Kidney (tissue), 13 donors: ENCODE measurements at regions not wholly inside any gene's neighbourhood (a gene's known extent, or its start where the extent isn't known, plus 50 kb on each side); places are given as distances from the start of the nearest gene placed in this dataset.

ENCODE experiments used
- DNase-seq, 5 donors: peaks; one replicate each; pipeline ENCODE4 v3.0.0-alpha.2; 2013 to 2020
- FAIRE-seq: peaks from 2 replicates; lab custom pipeline; 2012; peaks lifted over from hg19 to GRCh38; lab: Jason Lieb, UNC
- H3K27ac ChIP-seq, 2 donors: one replicate each; pipeline ENCODE4 v1.7.0; 2013; ENCODE audit warnings: low read depth in 2 of 2, low read length in 2 of 2, inconsistent platforms in 1 of 2
- H3K27me3 ChIP-seq: one replicate; pipeline ENCODE4 v1.7.1; 2013; ENCODE audit warnings: low read length, inconsistent platforms; ENCODE audit not compliant: control insufficient read depth, insufficient read depth
- H3K36me3 ChIP-seq, 3 donors: one replicate each; pipeline versions ENCODE4 v1.7.0 to v1.7.1; 2013; ENCODE audit warnings: low read length in 3 of 3, control low read depth in 1 of 3, inconsistent platforms in 1 of 3; ENCODE audit not compliant: insufficient read depth in 3 of 3, control insufficient read depth in 2 of 3
- H3K4me1 ChIP-seq, 3 donors: one replicate each; pipeline versions ENCODE4 v1.7.0 to v1.7.1; 2013; ENCODE audit warnings: low read length in 3 of 3, inconsistent platforms in 1 of 3, low read depth in 1 of 3; ENCODE audit not compliant: control insufficient read depth in 2 of 3, insufficient read depth in 2 of 3
- H3K4me3 ChIP-seq, 3 donors: one replicate each; pipeline versions ENCODE4 v1.7.0 to v1.8.1; 2013; ENCODE audit warnings: low read length in 3 of 3, control low read depth in 1 of 3, inconsistent platforms in 1 of 3
- H3K9ac ChIP-seq, 3 donors: one replicate each; pipeline versions ENCODE4 v1.7.0 to v1.7.1; 2013; ENCODE audit warnings: low read length in 3 of 3, control low read depth in 1 of 3, inconsistent platforms in 1 of 3
- H3K9me3 ChIP-seq, 3 donors: one replicate each; pipeline versions ENCODE4 v1.7.0 to v1.7.1; 2013; ENCODE audit warnings: low read length in 3 of 3, control low read depth in 1 of 3, inconsistent platforms in 1 of 3; ENCODE audit not compliant: control insufficient read depth in 2 of 3, insufficient read depth in 1 of 3
- CTCF ChIP-seq: IDR thresholded peaks from 3 replicates; pipeline ENCODE4 v1.5.1; 2012; ENCODE audit warnings: mild to moderate bottlenecking, moderate library complexity, borderline replicate concordance; ENCODE audit not compliant: insufficient read depth; ENCODE audit errors: extremely low read depth
- intact Hi-C: fragments of 100-400 bp; cut with DNase I; formaldehyde crosslinking; loops from one replicate; pipeline ENCODE4 v1.11.1; 2022
- donor health status: control.
- donor health status: control.
- donor health status: control.
- donor health status: control.
- donor health status: control.
- donor health status: DM: yes; HTN: yes; CAD: no.
- donor health status: Normal renal cell carcinoma (clear cell type).

GRCh38 chr6:163998496-163998895 lies 584.0 kb downstream of the QKI start:
- DNase-seq (no peak), FAIRE-seq (no peak)
- Histone ChIP-seq H3K9me3 (no peaks in the 10 kb centered on the region), H3K27me3 (no peaks in the 10 kb centered on the region), H3K9ac (no peak overlapping the region), H3K4me1 (no peaks in the 10 kb centered on the region), H3K27ac (no peak overlapping the region), H3K36me3 (no peaks in the 10 kb centered on the region), H3K4me3 (no peak overlapping the region)
- TF ChIP-seq CTCF = no peak
- intact Hi-C loops = no loop called here

GRCh38 chr6:163996491-163996890 lies 582.0 kb downstream of the QKI start:
- no peak for TF ChIP-seq CTCF
- Histone ChIP-seq H3K9me3 (no peaks in the 10 kb centered on the region), H3K27me3 (no peaks in the 10 kb centered on the region), H3K4me1 (no peaks in the 10 kb centered on the region), H3K4me3 (no peak overlapping the region), H3K9ac (no peak overlapping the region), H3K36me3 (no peaks in the 10 kb centered on the region), H3K27ac (no peak overlapping the region)
- intact Hi-C loops = no loop called here
- no peak for FAIRE-seq
- no peak for DNase-seq

GRCh38 chr6:163994566-163994965 lies 580.0 kb downstream of the QKI start:
- Histone ChIP-seq H3K4me3 (no peak overlapping the region), H3K36me3 (no peaks in the 10 kb centered on the region), H3K9ac (no peak overlapping the region), H3K27me3 (no peaks in the 10 kb centered on the region), H3K27ac (no peak overlapping the region), H3K9me3 (no peaks in the 10 kb centered on the region), H3K4me1 (no peaks in the 10 kb centered on the region)
- intact Hi-C loops = no loop called here
- TF ChIP-seq CTCF = no peak
- no peak for DNase-seq
- FAIRE-seq = no peak

- no peak for FAIRE-seq
- Histone ChIP-seq H3K4me1 (no peaks in the 10 kb centered on the region), H3K9me3 (no peaks in the 10 kb centered on the region), H3K27ac (no peak overlapping the region), H3K36me3 (no peaks in the 10 kb centered on the region), H3K9ac (no peak overlapping the region), H3K4me3 (no peak overlapping the region), H3K27me3 (no peaks in the 10 kb centered on the region)
- TF ChIP-seq CTCF = no peak
- DNase-seq = no peak
- intact Hi-C loops = no loop called here
These were observed 578.2 kb downstream of the QKI start for GRCh38 chr6:163992701-163993100.
